H1 (cell line): ENCODE measurements at regions not wholly inside any gene's neighbourhood (a gene's known extent, or its start where the extent isn't known, plus 50 kb on each side); places are given as distances from the start of the nearest gene placed in this dataset.

ENCODE experiments used
- CBX8 ChIP-seq: fragments of 300-800, 300-1000 bp; sonication (generic); IDR thresholded peaks from 2 replicates; pipeline ENCODE4 v1.7.1; 2016; ENCODE audit warnings: low read depth, low read length, borderline replicate concordance
- CEBPB ChIP-seq: IDR thresholded peaks from 2 replicates; pipeline ENCODE4 v1.6.1; 2012; ENCODE audit warnings: low read depth, low read length
- CREB1 ChIP-seq: IDR thresholded peaks from 2 replicates; pipeline ENCODE4 v1.6.1; 2012; ENCODE audit warnings: inconsistent platforms
- EP300 ChIP-seq, 2 experiments: IDR thresholded peaks; 1 replicate in 1 of 2; 2 replicates in 1 of 2; pipeline ENCODE4 v1.6.1; 2011 to 2012; ENCODE audit warnings: low read depth in 2 of 2, low read length in 2 of 2, mild to moderate bottlenecking in 2 of 2, borderline replicate concordance in 1 of 2, inconsistent platforms in 1 of 2, moderate library complexity in 1 of 2
- NANOG ChIP-seq: IDR thresholded peaks from 2 replicates; pipeline ENCODE4 v1.6.1; 2011; ENCODE audit warnings: low read length, low read depth, mild to moderate bottlenecking, inconsistent platforms; ENCODE audit not compliant: insufficient read depth, poor library complexity, severe bottlenecking
- POLR2A ChIP-seq, 2 experiments: IDR thresholded peaks; 1 replicate in 1 of 2; 2 replicates in 1 of 2; pipeline ENCODE4 v1.6.1; 2011; ENCODE audit warnings: low read depth in 2 of 2, low read length in 2 of 2, mild to moderate bottlenecking in 2 of 2; ENCODE audit errors: control extremely low read depth in 1 of 2
- YY1 ChIP-seq: IDR thresholded peaks from 2 replicates; pipeline ENCODE4 v1.6.1; 2011; ENCODE audit warnings: low read depth, mild to moderate bottlenecking, low read length
- TF ChIP-seq, protein P1 (sequence below): IDR thresholded peaks from 2 replicates; pipeline ENCODE4 v1.6.1; 2012; ENCODE audit warnings: inconsistent platforms

DNA sequence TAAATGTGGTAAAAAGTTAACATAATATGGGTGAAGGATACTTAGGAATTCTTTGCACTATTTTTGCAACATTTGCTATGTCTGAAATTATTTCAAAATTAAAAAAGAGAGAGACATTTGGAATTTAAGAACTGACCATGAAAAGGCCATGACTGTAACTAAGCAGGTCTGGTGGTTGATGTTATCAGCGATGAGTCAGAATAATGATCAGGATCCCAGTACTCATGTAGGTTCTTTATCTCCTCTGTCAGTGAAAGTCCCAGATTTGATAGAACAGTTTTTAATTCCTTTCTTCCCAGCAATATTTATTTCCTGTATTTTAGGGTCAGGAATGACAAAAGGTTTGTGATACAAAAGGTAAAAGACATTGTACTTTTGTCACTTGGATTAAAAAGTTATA, 242.4 kb upstream of the ZNF521 start (continued):
- TF ChIP-seq NANOG (no peak), EP300 (IDR thresholded peaks at IDR 0.05; ENCODE audit: borderline replicate concordance in 1 of 2, low read depth in 2 of 2, low read length in 2 of 2) (no peak), YY1 (no peak), CEBPB (no peak), POLR2A (IDR thresholded peaks at IDR 0.05; ENCODE audit: control extremely low read depth in 1 of 2, low read depth in 2 of 2, low read length in 2 of 2) (no peak), CREB1 (no peak), CBX8 (no peak)
- TF ChIP-seq, protein P1, sequence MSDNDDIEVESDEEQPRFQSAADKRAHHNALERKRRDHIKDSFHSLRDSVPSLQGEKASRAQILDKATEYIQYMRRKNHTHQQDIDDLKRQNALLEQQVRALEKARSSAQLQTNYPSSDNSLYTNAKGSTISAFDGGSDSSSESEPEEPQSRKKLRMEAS: no peak
